MCF 10A (cell line): ENCODE measurements at regions not wholly inside any gene's neighbourhood (a gene's known extent, or its start where the extent isn't known, plus 50 kb on each side); places are given as distances from the start of the nearest gene placed in this dataset.

Source experiments
- BruUV-seq: library from RNA; stranded (reverse); fragments of 400-500 nt; replicated peaks from 2 replicates; lab custom pipeline; 2021; lab: Mats Ljungman, UMichigan
- CTCF ChIA-PET: fragments of 300-600 bp; sonication (Branson Sonifier 250); formaldehyde crosslinking; extraction: SDS; loops from one replicate; lab custom pipeline; 2021; ENCODE audit warnings: antibody characterized with exemption, inconsistent platforms; lab: Yijun Ruan, JAX
- POLR2A ChIA-PET: fragments of 300-600, 350-650 bp; sonication (Branson Sonifier 250); formaldehyde crosslinking; extraction: SDS; loops from one replicate; lab custom pipeline; 2020; ENCODE audit warnings: antibody characterized with exemption, inconsistent platforms; lab: Yijun Ruan, JAX
- DNase-seq: peaks from one replicate; pipeline ENCODE4 v3.0.0-alpha.2; 2018; ENCODE audit not compliant: unreplicated experiment
- H3K27ac Mint-ChIP-seq: one replicate; pipeline ENCODE4 v1.8.0; 2022; ENCODE audit warnings: mild to moderate bottlenecking, low read depth, mixed read lengths; ENCODE audit not compliant: unreplicated experiment
- H3K27me3 Mint-ChIP-seq: one replicate; pipeline ENCODE4 v1.8.0; 2022; ENCODE audit warnings: mixed read lengths; ENCODE audit not compliant: insufficient read depth, unreplicated experiment
- H3K36me3 Mint-ChIP-seq: one replicate; pipeline ENCODE4 v1.8.0; 2022; ENCODE audit warnings: mild to moderate bottlenecking, moderate library complexity, mixed read lengths; ENCODE audit not compliant: insufficient read depth, unreplicated experiment
- H3K4me1 Mint-ChIP-seq: one replicate; pipeline ENCODE4 v1.8.0; 2022; ENCODE audit warnings: mixed read lengths; ENCODE audit not compliant: insufficient read depth, unreplicated experiment
- H3K4me3 Mint-ChIP-seq: one replicate; pipeline ENCODE4 v1.8.0; 2022; ENCODE audit warnings: mild to moderate bottlenecking, moderate library complexity, mixed read lengths; ENCODE audit not compliant: unreplicated experiment
- H3K9me3 Mint-ChIP-seq: one replicate; pipeline ENCODE4 v1.8.0; 2022; ENCODE audit warnings: mixed read lengths; ENCODE audit not compliant: unreplicated experiment
- intact Hi-C: fragments of 100-400 bp; cut with micrococcal nuclease; formaldehyde crosslinking; loops from 2 replicates; pipeline ENCODE4 v1.14.1; 2022
- TF ChIP-seq, protein P1 (sequence below): fragments of 200-600 bp; IDR thresholded peaks from one replicate; pipeline ENCODE4 v1.8.0; 2022; ENCODE audit warnings: antibody characterized with exemption, mild to moderate bottlenecking; ENCODE audit not compliant: unreplicated experiment

DNA sequence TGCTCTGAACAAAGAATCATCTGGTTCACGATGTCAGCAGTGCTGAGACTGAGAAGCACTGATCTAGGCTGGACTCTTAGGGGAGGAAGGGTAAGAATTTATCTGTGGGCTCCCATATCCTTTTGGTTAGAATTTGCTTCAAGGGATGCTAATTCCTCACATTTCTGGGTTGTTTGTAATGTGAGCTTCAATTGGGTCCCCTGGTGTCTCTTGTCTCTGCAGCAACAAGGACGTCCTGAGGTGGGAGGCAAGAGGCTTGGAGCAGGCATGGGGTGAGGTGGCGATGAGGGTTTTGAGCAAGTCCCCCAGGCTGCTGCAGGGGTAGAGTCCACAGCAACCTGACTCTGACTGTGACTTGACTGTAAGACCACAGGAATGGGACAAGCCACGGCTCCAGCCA lies 213.8 kb upstream of the NLRP1 start:
- POLR2A ChIA-PET, result no interaction called here
- TF ChIP-seq, protein P1, sequence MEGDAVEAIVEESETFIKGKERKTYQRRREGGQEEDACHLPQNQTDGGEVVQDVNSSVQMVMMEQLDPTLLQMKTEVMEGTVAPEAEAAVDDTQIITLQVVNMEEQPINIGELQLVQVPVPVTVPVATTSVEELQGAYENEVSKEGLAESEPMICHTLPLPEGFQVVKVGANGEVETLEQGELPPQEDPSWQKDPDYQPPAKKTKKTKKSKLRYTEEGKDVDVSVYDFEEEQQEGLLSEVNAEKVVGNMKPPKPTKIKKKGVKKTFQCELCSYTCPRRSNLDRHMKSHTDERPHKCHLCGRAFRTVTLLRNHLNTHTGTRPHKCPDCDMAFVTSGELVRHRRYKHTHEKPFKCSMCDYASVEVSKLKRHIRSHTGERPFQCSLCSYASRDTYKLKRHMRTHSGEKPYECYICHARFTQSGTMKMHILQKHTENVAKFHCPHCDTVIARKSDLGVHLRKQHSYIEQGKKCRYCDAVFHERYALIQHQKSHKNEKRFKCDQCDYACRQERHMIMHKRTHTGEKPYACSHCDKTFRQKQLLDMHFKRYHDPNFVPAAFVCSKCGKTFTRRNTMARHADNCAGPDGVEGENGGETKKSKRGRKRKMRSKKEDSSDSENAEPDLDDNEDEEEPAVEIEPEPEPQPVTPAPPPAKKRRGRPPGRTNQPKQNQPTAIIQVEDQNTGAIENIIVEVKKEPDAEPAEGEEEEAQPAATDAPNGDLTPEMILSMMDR, result no peak
- no peak overlapping the region for H3K4me3 Mint-ChIP-seq
- CTCF ChIA-PET, result interaction anchor here (0.6 kb wide), 1 partner anchor 1117 kb away, joined by 3 read pairs; no protein-coding TSS in a partner anchor
- no peak overlapping the region for H3K27ac Mint-ChIP-seq
- H3K36me3 Mint-ChIP-seq, result no peaks in the 10 kb centered on the region
- H3K4me1 Mint-ChIP-seq, result no peaks in the 10 kb centered on the region
- BruUV-seq, result no TSS peak
- intact Hi-C loops, result no loop called here
- H3K27me3 Mint-ChIP-seq, result peaks cover 26% of the 10 kb centered on the region
- DNase-seq, result no peak
- H3K9me3 Mint-ChIP-seq, result no peaks in the 10 kb centered on the region

DNA sequence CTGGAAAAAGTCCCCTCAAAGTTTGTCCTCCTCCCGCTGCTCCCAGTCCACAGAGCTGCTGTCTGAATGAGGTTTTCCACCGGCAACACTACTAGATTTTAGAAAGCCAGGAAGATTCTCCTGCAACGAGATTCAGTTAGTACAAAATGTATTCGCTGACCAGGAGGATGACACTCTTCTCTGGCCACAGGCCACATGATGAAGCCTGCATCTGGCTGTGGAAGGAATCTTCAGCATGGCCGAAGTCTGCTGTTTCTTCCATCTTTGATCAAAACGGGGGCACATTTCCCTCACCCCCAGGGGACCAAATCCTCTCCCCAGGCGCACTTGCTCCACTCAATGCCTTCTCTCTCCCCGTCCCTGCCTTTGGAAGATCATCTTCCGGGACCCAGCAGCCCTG lies 215.8 kb upstream of the NLRP1 start:
- no peaks in the 10 kb centered on the region for H3K36me3 Mint-ChIP-seq
- H3K9me3 Mint-ChIP-seq, result no peaks in the 10 kb centered on the region
- ChIA-PET CTCF (interaction anchor here (0.6 kb wide), 2 partner anchors 486 to 618 kb away, joined by 3 read pairs; no protein-coding TSS in a partner anchor), POLR2A (interaction anchor here (0.6 to 0.7 kb wide), 2 partner anchors 164 to 388 kb away, joined by 3 to 5 read pairs; no protein-coding TSS in a partner anchor)
- peaks cover 26% of the 10 kb centered on the region for H3K27me3 Mint-ChIP-seq
- BruUV-seq, result no TSS peak
- DNase-seq, result no peak
- H3K27ac Mint-ChIP-seq, result no peak overlapping the region
- H3K4me1 Mint-ChIP-seq, result no peaks in the 10 kb centered on the region
- intact Hi-C loops, result no loop called here
- no peak overlapping the region for H3K4me3 Mint-ChIP-seq
- TF ChIP-seq, protein P1, result no peak

DNA sequence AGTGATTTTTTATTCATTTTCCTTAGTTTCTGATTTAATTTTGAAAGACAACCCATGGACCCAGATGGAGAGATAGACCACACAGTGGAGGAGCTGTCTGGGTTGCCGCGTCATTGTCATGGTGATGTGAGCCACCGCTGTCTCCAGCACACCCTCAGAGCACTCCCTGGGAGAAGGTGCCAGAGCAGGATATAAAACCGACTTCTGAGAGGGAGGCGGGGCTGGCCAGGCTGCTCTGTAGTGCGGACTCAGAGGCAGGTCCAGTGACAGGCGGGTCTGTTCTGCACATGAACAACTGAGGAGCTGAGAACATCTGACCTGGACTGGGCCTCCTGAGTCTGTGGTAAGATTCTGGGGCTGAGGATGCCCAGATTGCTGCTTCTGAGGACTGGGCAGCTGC lies 216.3 kb upstream of the NLRP1 start:
- Mint-ChIP-seq H3K9me3 (no peaks in the 10 kb centered on the region), H3K27ac (no peak overlapping the region), H3K27me3 (peaks cover 26% of the 10 kb centered on the region), H3K4me3 (no peak overlapping the region), H3K4me1 (no peaks in the 10 kb centered on the region), H3K36me3 (no peaks in the 10 kb centered on the region)
- ChIA-PET POLR2A (interaction anchor here (0.6 kb wide), 1 partner anchor 388 kb away, joined by 5 read pairs; no protein-coding TSS in a partner anchor), CTCF (no interaction called here)
- no peak for DNase-seq
- TF ChIP-seq, protein P1, result no peak
- BruUV-seq, result no TSS peak
- intact Hi-C loops, result no loop called here

DNA sequence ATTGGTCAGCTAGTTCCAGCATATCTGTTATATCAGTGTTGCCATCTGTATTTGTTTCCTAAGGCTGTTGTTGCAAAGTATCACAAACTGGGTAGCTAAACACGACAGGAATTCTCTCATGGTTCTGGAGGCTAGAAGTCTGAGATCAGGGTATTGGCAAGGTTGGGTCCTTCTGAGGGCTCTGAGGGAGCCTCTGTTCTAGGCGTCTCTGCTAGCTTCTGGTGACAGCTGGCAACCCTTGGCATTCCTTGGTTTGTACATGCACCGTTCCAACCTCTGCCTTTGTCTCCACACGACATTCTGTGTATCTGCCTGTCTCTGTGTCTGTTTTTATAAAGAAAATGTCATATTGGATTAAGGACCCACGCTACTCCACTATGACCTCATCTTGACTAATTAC lies 219.9 kb upstream of the NLRP1 start:
- CTCF ChIA-PET, result interaction anchor here (0.7 kb wide), 2 partner anchors 17 to 545 kb away, joined by 3 to 4 read pairs; no protein-coding TSS in a partner anchor
- POLR2A ChIA-PET, result no interaction called here
- peaks cover 4% of the 10 kb centered on the region for H3K27me3 Mint-ChIP-seq
- H3K4me1 Mint-ChIP-seq, result no peaks in the 10 kb centered on the region
- no peak overlapping the region for H3K4me3 Mint-ChIP-seq
- H3K36me3 Mint-ChIP-seq, result no peaks in the 10 kb centered on the region
- TF ChIP-seq, protein P1, result no peak
- H3K27ac Mint-ChIP-seq, result no peak overlapping the region
- DNase-seq, result no peak
- BruUV-seq, result no TSS peak
- intact Hi-C loops, result no loop called here
- no peaks in the 10 kb centered on the region for H3K9me3 Mint-ChIP-seq
